Stimulated activated CD4-positive, alpha-beta T cell treated with anti-CD3 and anti-CD28 coated beads, Interleukin-15, amount 100 ng/mL, for 1 hour (primary cell): ENCODE measurements at regions not wholly inside any gene's neighbourhood (a gene's known extent, or its start where the extent isn't known, plus 50 kb on each side); places are given as distances from the start of the nearest gene placed in this dataset.

Experiments used
- DNase-seq, 2 donors: peaks; one replicate each; pipeline ENCODE4 v3.0.0-alpha.2; 2020; ENCODE audit warnings: low read depth in 1 of 2, low spot score in 1 of 2

DNA sequence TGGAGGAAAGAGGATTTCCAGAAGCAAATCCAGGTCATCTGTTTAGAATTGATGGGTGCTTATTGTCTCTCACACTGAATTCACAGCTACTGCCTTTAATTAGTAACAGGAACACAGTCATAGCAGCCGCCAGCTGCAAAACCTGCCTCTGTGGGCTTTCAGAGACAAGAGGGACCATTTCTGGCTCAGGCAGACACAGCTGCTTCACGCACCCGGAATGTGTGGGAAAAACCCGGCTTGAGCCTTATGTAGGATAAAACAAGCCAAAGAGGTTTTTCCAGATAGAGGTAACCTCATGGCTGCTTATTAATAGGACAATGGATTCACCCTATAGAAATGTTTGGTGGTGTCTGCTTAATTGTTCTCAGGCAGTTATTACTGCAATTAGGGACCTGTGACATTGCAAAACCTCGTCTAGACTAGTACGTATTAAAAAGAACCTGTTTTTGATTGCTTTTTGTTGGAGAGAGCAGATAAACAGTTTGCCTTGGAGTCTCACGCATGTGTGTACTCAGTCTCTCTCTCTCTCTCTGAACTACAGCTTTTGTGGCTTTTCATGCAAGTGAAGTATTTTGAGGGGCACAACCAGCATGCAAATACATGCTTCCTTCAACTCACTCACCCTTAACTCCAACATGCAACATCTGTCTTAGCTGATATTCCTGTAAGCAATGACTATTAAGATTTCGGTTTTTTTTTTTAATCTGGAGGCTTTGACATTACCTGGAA, 302.7 kb downstream of the PLK2 start:
- no peak for DNase-seq

- no peak for DNase-seq
Observed at GRCh38 chr5:58156361-58156760, 303.5 kb downstream of the PLK2 start.

DNA sequence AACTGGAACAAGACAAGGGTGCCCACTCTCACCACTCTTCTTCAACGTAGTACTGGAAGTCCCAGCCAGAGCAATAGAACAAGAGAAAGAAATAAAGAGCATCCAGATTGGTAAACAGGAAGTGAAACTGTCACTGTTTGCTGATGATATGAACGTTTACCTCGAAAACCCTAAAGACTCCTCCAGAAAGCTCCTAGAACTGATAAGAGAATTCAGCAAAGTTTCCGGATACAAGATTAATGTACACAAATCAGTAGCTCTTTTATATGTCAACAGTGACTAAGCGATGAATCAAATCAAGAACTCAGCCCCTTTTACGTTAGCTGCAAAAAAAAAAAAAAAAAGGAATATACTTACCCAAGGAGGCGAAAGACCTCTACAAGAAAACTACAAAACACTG, 306.6 kb downstream of the PLK2 start:
- DNase-seq = no peak

GRCh38 chr5:58151414-58151813, 308.5 kb downstream of the PLK2 start:
- DNase-seq = no peak

DNA sequence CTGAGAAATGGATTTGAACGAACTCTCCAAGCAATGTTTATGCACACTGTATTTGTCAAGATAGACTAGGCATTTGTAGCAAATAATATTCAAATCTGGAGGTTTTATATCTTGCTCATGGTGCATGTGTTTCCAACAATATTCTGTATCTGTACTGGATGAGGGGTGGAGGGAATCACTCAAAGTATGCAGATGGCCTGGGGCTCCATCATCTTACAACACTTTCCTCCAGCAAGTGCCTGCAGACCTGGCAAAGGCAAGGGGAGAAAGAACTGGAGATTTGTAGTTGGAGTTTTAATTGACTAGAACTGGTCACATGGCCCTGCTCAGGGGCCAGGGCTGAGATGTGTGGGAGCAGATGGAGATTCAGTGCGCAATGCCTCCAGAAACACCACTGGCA, 309.0 kb downstream of the PLK2 start:
- DNase-seq = no peak

GRCh38 chr5:58149746-58150145, 310.1 kb downstream of the PLK2 start:
- no peak for DNase-seq

- no peak for DNase-seq
Observed at GRCh38 chr5:58149345-58149744, 310.5 kb downstream of the PLK2 start.

DNA sequence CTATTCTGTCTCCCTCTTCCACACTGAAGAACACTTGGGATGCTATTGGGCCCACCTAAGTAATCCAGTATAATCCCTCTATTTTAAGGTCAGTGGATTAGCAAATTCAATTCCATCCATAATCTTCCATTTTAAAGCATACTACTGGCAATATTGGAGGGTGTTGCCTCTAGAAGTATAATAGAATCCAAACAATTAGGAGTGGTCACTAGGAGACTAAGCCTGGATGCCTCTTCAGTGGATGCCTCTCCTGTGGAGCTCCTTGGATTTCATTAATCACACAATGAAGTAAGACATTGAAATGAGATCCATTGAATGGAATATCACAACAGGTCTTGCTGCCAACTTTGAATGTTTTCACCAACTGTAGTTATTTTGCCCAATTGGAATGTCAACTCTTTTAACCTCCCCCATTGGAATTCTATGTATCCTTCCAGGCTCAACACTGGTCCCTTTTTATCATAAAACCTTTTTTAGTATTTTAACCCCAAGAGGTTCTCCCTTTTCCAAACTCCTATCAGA, 311.6 kb downstream of the PLK2 start:
- no peak for DNase-seq

DNA sequence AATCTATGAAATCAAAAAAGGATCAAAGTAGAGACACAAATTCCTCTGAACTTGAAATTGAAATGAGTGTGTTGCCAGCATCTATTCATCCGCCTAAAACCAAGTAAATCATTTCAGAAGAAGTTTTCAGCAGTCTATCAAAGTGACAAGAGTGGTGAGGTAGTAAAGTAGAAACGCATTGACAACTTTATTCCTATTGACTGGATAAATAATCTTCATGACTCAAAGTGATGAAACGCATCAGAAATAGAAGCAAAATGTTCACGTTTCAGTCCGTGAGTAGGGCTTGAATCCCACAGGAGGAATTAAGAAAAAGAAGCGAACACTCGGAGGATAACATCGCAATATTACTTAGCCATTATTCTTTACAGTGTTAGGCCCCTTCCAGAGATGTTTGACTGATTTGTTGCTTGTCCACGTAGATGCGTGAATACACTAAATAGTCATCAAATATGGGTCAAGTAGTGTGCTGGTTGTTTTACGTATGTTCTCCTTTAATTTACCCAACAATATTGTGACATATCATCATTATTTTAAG, 314.4 kb downstream of the PLK2 start:
- DNase-seq = no peak

- no peak for DNase-seq
Observed at GRCh38 chr5:58143727-58144126, 316.2 kb downstream of the PLK2 start.

GRCh38 chr5:58143181-58143580, 316.7 kb downstream of the PLK2 start:
- no peak for DNase-seq

GRCh38 chr5:58138791-58139190, 321.1 kb downstream of the PLK2 start:
- no peak for DNase-seq

GRCh38 chr5:58136406-58136805, 323.5 kb downstream of the PLK2 start:
- no peak for DNase-seq

GRCh38 chr5:58135571-58136335, 324.1 kb downstream of the PLK2 start:
- DNase-seq = no peak

- no peak for DNase-seq
Observed at GRCh38 chr5:58133631-58134296, 326.1 kb downstream of the PLK2 start.

DNA sequence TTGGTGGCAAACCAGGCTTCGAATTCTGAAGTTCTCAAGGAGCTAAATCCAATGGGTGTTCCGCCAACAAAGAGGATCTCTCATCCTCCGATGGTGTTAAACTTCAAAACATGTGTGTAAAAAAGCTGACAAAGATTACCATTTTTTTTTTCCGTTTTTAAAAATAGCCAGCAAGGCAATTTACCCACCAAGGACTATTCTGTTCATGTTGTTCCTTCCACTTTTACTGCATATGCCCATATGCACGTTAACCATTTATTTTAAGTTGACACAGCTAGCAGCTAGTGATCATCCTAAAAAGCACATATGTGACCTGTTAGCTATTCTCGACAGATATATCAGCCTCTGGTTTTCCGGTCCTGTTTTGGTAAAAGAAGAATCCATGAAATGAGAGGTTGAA, 326.7 kb downstream of the PLK2 start:
- no peak for DNase-seq

GRCh38 chr5:58127255-58128220, 332.3 kb downstream of the PLK2 start:
- no peak for DNase-seq

- no peak for DNase-seq
Observed at GRCh38 chr5:58123501-58123900, 336.4 kb downstream of the PLK2 start.

- no peak for DNase-seq
Observed at GRCh38 chr5:58122848-58123392, 337.0 kb downstream of the PLK2 start.

DNA sequence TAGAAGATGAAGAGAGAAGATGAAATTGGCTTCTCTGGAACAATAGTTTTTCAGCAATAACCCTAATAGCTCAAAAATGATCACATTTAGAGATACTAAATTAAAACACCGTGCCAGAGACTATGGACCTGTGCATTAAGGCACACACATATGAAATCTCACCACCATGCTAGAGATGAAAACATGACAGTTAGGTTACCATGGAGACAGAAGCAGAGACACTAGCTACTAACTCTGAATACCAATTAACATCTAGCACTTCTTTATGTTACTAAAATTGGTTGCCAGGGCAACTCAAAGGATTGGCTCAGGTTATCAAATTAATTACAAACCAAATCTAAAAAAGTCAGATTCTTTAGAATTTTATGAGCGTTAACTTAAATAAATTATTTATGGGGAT, 337.7 kb downstream of the PLK2 start:
- no peak for DNase-seq
